Right ventricle myocardium superior (tissue), 1 donor: ENCODE measurements at regions not wholly inside any gene's neighbourhood (a gene's known extent, or its start where the extent isn't known, plus 50 kb on each side); places are given as distances from the start of the nearest gene placed in this dataset.
"Not testable (repeated sequence)": the region's sequence is repeated elsewhere in the genome, so short reads cannot be mapped to it uniquely, and the experiment has no call there.

Experiments used
- ATAC-seq: fragments of 200-7000 bp; cut with Tn5 transposase; one replicate; pipeline ENCODE4 v1.9.1; 2020; ENCODE audit warnings: mild to moderate bottlenecking; ENCODE audit not compliant: poor library complexity
- DNase-seq: peaks from one replicate; pipeline ENCODE4 v3.0.0-alpha.2; 2020
- intact Hi-C: fragments of 100-400 bp; cut with DNase I; formaldehyde crosslinking; loops from one replicate; pipeline ENCODE4 v1.11.2; 2022
- donor health status: DM: no; HTN: yes; CAD: no; lungs with severe emphysema.

- ATAC-seq (no peak), DNase-seq (no peak)
- intact Hi-C loops, result no loop called here
These were observed 170.7 kb upstream of the KITLG start for GRCh38 chr12:88750867-88751543.

GRCh38 chr12:88746386-88746785 lies 166.1 kb upstream of the KITLG start:
- ATAC-seq, result no peak
- DNase-seq, result no peak
- intact Hi-C loops, result no loop called here

GRCh38 chr12:88743946-88744685 lies 163.8 kb upstream of the KITLG start:
- DNase-seq (no peak), ATAC-seq (no peak)
- intact Hi-C loops, result no loop called here

- no peak for ATAC-seq
These were observed 157.7 kb upstream of the KITLG start for GRCh38 chr12:88737838-88738472.

GRCh38 chr12:88736031-88736430 lies 155.8 kb upstream of the KITLG start:
- intact Hi-C loops, result no loop called here
- DNase-seq, result no peak
- ATAC-seq, result no peak

More at GRCh38 chr12:88737838-88738472, 157.7 kb upstream of the KITLG start:
- no peak for DNase-seq
- intact Hi-C loops, result no loop called here

GRCh38 chr12:88733008-88733407 lies 152.7 kb upstream of the KITLG start:
- intact Hi-C loops, result no loop called here
- no peak for ATAC-seq
- no peak for DNase-seq

- DNase-seq (no peak), ATAC-seq (no peak)
- intact Hi-C loops, result no loop called here
These were observed 148.9 kb upstream of the KITLG start for GRCh38 chr12:88729196-88729595.

GRCh38 chr12:88726806-88727720 lies 146.8 kb upstream of the KITLG start:
- no peak for ATAC-seq
- intact Hi-C loops, result no loop called here
- DNase-seq, result no peak

- intact Hi-C loops, result no loop called here
- ATAC-seq, result no peak
- no peak for DNase-seq
These were observed 145.4 kb upstream of the KITLG start for GRCh38 chr12:88725592-88726143.

- no peak for ATAC-seq
- DNase-seq, result no peak
- intact Hi-C loops, result no loop called here
These were observed 142.9 kb upstream of the KITLG start for GRCh38 chr12:88723219-88723618.

- ATAC-seq, result no peak
- no peak for DNase-seq
- intact Hi-C loops, result no loop called here
These were observed 140.7 kb upstream of the KITLG start for GRCh38 chr12:88720785-88721650.

GRCh38 chr12:88720231-88720630 lies 140.0 kb upstream of the KITLG start:
- intact Hi-C loops, result no loop called here
- DNase-seq (no peak), ATAC-seq (no peak)

- DNase-seq, result no peak
- no peak for ATAC-seq
- intact Hi-C loops, result no loop called here
These were observed 136.9 kb upstream of the KITLG start for GRCh38 chr12:88717188-88717587.

GRCh38 chr12:88716240-88716639 lies 136.0 kb upstream of the KITLG start:
- ATAC-seq, result no peak
- intact Hi-C loops, result no loop called here

GRCh38 chr12:88715673-88716072 lies 135.4 kb upstream of the KITLG start:
- no peak for DNase-seq
- intact Hi-C loops, result no loop called here
- no peak for ATAC-seq

More at GRCh38 chr12:88716240-88716639, 136.0 kb upstream of the KITLG start:
- DNase-seq, result no peak

GRCh38 chr12:88714263-88714882 lies 134.1 kb upstream of the KITLG start:
- ATAC-seq, DNase-seq, intact Hi-C loops: not testable (repeated sequence)

- no peak for DNase-seq
- intact Hi-C loops, result no loop called here
- ATAC-seq, result no peak
These were observed 127.5 kb upstream of the KITLG start for GRCh38 chr12:88707800-88708199.
